GM12873 (cell line): ENCODE measurements at regions not wholly inside any gene's neighbourhood (a gene's known extent, or its start where the extent isn't known, plus 50 kb on each side); places are given as distances from the start of the nearest gene placed in this dataset.

ENCODE experiments used
- TF ChIP-seq, protein P1 (sequence below): IDR thresholded peaks from 2 replicates; pipeline ENCODE4 v1.5.1; 2012; ENCODE audit warnings: low read depth, mild to moderate bottlenecking, moderate library complexity, low read length, control low read depth; ENCODE audit not compliant: insufficient read depth; ENCODE audit errors: missing control alignments

DNA sequence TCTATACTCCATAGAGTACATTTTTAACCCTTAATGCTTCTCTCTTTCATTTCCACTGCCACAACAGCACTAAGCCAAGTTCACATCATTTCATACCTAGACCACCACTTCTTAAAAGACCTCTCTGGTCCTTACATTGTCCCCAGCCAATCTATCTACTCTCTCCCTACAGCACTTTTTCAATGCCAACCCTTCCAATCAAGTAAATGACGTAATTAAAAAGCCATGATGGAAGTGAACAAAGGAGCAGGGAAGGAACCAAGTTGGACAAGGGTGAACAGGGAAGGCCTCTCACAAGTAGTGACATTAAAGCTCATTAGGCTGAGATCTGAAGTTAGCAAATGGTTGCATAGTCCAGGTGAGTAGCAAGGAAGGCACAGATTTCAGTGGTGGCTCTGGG is 195.1 kb upstream of the CCDC150 start:
- TF ChIP-seq, protein P1, sequence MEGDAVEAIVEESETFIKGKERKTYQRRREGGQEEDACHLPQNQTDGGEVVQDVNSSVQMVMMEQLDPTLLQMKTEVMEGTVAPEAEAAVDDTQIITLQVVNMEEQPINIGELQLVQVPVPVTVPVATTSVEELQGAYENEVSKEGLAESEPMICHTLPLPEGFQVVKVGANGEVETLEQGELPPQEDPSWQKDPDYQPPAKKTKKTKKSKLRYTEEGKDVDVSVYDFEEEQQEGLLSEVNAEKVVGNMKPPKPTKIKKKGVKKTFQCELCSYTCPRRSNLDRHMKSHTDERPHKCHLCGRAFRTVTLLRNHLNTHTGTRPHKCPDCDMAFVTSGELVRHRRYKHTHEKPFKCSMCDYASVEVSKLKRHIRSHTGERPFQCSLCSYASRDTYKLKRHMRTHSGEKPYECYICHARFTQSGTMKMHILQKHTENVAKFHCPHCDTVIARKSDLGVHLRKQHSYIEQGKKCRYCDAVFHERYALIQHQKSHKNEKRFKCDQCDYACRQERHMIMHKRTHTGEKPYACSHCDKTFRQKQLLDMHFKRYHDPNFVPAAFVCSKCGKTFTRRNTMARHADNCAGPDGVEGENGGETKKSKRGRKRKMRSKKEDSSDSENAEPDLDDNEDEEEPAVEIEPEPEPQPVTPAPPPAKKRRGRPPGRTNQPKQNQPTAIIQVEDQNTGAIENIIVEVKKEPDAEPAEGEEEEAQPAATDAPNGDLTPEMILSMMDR: no peak

DNA sequence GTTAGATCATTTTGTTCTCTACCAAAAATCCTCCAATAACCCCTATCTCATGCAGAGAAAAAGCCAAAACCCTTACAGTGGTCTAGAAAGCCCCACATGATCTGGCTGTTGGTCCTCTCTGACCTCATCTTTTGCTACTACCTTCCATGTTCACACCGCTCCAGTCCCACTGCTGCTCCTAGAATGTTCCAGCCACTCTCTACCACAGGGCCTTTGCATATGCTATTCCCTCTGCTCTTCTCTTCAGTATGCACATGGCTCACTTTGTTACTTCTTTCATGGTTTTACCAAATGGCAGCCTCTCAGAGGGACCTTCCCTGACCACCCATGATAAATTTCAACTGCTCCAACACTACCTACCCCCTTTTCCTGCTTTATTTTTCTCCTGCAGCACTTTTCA is 193.5 kb upstream of the CCDC150 start:
- TF ChIP-seq, protein P1: no peak

DNA sequence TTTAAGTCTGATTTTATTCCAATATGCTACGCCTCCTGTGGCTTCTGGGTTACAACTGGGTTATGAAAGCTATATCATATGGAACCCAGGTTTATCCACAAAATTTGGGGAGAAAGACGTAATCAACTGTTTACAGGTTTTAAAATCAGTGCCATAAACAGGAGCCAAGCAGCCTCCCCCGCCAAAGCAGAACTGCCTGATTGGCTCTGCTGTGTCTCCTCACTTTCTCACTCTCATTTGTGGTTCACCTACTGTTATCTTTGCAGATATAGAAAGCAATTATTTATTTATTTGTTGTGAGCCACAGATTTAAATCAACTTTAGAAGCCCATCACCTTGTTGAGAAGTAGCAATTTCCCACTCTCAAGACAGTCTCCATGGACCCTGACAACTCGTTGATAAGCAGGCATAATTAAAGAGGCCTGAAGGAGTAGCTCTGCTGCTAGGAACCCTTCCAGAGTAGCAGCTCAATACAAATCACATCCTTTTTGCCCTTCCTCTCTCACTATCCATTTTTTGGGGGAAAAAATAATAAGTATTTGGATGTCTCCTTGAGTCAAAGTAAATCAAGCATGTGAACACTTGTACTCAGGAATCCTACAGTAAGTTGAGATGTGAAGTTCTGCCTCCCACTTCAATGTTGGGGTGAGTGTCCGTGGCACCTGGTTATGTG is 191.0 kb upstream of the CCDC150 start:
- TF ChIP-seq, protein P1: no peak

DNA sequence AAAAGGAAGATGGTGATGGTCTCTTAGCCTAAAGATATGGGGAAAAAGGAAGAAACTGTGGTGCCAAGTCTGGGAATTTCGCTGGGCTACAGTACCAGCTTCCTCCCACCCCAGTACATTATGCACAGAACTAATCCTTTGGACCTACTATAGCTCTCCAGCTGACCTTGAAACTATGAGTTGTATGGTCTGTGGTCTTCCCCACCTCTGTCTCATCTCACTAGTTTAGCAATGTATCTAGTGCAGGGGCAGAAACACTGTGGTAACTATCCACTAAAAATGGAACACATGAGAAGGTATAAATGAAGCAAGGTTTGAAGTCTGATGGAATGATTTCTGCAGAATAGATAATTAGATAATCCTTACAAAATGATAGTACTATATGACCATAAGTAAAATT is 190.4 kb upstream of the CCDC150 start:
- TF ChIP-seq, protein P1: no peak

DNA sequence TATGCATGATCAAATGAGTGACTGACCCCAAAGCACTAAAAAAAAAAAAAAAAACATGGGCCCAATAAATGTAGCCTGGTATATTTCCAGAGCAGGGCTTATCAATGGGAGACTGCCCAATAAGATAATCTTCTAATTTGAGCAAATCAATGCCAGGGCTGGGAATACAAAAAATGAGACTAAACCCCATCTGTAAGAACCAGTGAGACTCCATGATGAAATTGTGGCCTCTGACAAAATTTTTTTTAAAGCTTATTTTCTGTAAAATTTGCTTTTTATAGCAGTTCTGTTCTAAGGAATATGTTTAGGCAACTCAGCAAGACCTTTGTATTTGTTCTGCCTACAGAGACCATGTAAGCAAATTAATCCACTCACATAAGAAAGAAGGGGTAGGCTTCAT is 186.8 kb upstream of the CCDC150 start:
- TF ChIP-seq, protein P1: no peak

DNA sequence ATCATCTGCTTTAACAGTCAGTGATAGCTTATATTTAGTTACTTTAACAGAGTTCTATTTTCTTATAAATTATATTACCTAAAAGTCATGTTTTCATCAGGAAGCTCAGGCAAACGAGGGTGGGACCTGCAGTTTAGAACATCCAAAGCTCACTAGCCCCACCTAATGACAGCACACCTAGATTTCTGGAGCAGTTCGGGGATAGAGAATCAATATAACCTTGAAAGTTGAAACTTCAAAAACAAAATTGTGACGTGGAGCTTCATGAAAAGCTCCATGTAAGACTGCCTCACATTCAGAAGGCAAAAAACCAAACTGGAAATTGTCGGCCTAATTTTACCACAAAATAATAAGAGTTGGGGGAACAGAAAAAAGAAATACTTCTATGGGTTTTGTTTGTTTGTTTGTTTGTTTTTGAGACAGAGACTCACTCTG is 185.9 kb upstream of the CCDC150 start:
- TF ChIP-seq, protein P1: peak; percentile 60

DNA sequence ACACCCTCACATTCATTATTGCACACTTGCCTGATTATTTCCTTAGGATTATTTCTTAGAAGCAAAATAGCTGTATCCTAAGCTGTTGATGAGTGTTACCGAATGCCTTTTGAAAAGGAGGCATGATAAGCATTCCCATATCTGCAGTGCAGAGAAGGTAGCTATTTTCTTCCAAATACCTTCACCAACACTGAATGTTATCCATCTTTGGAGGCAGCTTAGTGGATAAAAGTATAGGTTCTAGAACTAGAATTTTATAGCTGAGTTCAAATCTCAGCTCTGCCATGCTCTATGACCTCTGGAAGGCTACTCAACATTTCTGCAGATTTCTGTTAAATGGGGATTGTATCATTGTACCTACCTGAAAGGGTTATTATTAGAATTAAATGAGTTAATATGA is 185.0 kb upstream of the CCDC150 start:
- TF ChIP-seq, protein P1: no peak
